ENCODE measurements at regions not wholly inside any gene's neighbourhood (a gene's known extent, or its start where the extent isn't known, plus 50 kb on each side); places are given as distances from the start of the nearest gene placed in this dataset.

GRCh38 chr7:19984231-19984632 lies 210.8 kb upstream of the TMEM196 start:
- Histone ChIP-seq H3K9me2 (ENCODE audit: insufficient read depth, low read length) (no peaks in the 10 kb centered on the region), H3K27ac (ENCODE audit: low read length) (no peak overlapping the region), H3K4me2 (ENCODE audit: low read length) (no peak overlapping the region), H3K9me3 (ENCODE audit: low read length) (no peaks in the 10 kb centered on the region), H3K36me3 (ENCODE audit: insufficient read depth, low read length) (no peaks in the 10 kb centered on the region), H3K27me3 (ENCODE audit: insufficient read depth, low read depth, low read length) (no peaks in the 10 kb centered on the region), H2AFZ (ENCODE audit: low read depth, low read length) (no peak overlapping the region), H3K79me2 (replicated peaks; ENCODE audit: insufficient read depth, low read length) (no peaks in the 10 kb centered on the region), H4K20me1 (ENCODE audit: insufficient read depth) (no peaks in the 10 kb centered on the region), H3K4me3 (ENCODE audit: low read length) (no peak overlapping the region), H3K9ac (ENCODE audit: low read length) (no peak overlapping the region), H3F3A (ENCODE audit: insufficient read depth, low read length, poor library complexity, severe bottlenecking) (no peaks in the 10 kb centered on the region)
- no peak for TF ChIP-seq EP300 (conservative IDR thresholded peaks at IDR 0.05; ENCODE audit: poor library complexity, severe bottlenecking)
- TF ChIP-seq CTCF (IDR thresholded peaks at IDR 0.05; ENCODE audit: poor library complexity, severe bottlenecking): no peak

GRCh38 chr7:19982841-19983835 lies 209.7 kb upstream of the TMEM196 start:
- H3K27ac ChIP-seq (ENCODE audit: low read length): no peak overlapping the region

GRCh38 chr7:19973581-19973980 lies 200.2 kb upstream of the TMEM196 start:
- no peaks in the 10 kb centered on the region for H3K27me3 ChIP-seq (ENCODE audit: insufficient read depth, low read depth, low read length)
- no peak overlapping the region for H3K4me2 ChIP-seq (ENCODE audit: low read length)
- H3K79me2 ChIP-seq (replicated peaks; ENCODE audit: insufficient read depth, low read length): no peaks in the 10 kb centered on the region
- no peak overlapping the region for H3K4me3 ChIP-seq (ENCODE audit: low read length)
- no peak overlapping the region for H3K9ac ChIP-seq (ENCODE audit: low read length)
- no peaks in the 10 kb centered on the region for H3K36me3 ChIP-seq (ENCODE audit: insufficient read depth, low read length)
- H3K9me3 ChIP-seq (ENCODE audit: low read length): no peaks in the 10 kb centered on the region
- H3K27ac ChIP-seq (ENCODE audit: low read length): no peak overlapping the region
- no peaks in the 10 kb centered on the region for H3F3A ChIP-seq (ENCODE audit: insufficient read depth, low read length, poor library complexity, severe bottlenecking)
- H3K9me2 ChIP-seq (ENCODE audit: insufficient read depth, low read length): no peaks in the 10 kb centered on the region
- no peak overlapping the region for H2AFZ ChIP-seq (ENCODE audit: low read depth, low read length)
- no peaks in the 10 kb centered on the region for H4K20me1 ChIP-seq (ENCODE audit: insufficient read depth)
- TF ChIP-seq RAD21 (conservative IDR thresholded peaks at IDR 0.05) (no peak), SMC3 (conservative IDR thresholded peaks at IDR 0.05; ENCODE audit: poor library complexity) (no peak), MXI1 (conservative IDR thresholded peaks at IDR 0.05; ENCODE audit: poor library complexity, severe bottlenecking) (no peak), EP300 (conservative IDR thresholded peaks at IDR 0.05; ENCODE audit: poor library complexity, severe bottlenecking) (no peak), EZH2 (IDR thresholded peaks at IDR 0.05; ENCODE audit: borderline replicate concordance, insufficient read depth, low read length, poor library complexity, severe bottlenecking) (no peak), CTCF (IDR thresholded peaks at IDR 0.05; ENCODE audit: poor library complexity, severe bottlenecking) (no peak)

More at GRCh38 chr7:19982841-19983835, 209.7 kb upstream of the TMEM196 start:
- no peaks in the 10 kb centered on the region for H3K9me2 ChIP-seq (ENCODE audit: insufficient read depth, low read length)
- no peaks in the 10 kb centered on the region for H4K20me1 ChIP-seq (ENCODE audit: insufficient read depth)
- no peaks in the 10 kb centered on the region for H3K79me2 ChIP-seq (replicated peaks; ENCODE audit: insufficient read depth, low read length)
- H3F3A ChIP-seq (ENCODE audit: insufficient read depth, low read length, poor library complexity, severe bottlenecking): no peaks in the 10 kb centered on the region
- no peaks in the 10 kb centered on the region for H3K36me3 ChIP-seq (ENCODE audit: insufficient read depth, low read length)
- H3K4me3 ChIP-seq (ENCODE audit: low read length): no peak overlapping the region
- no peak overlapping the region for H2AFZ ChIP-seq (ENCODE audit: low read depth, low read length)
- no peaks in the 10 kb centered on the region for H3K9me3 ChIP-seq (ENCODE audit: low read length)
- H3K27me3 ChIP-seq (ENCODE audit: insufficient read depth, low read depth, low read length): no peaks in the 10 kb centered on the region
- no peak overlapping the region for H3K4me2 ChIP-seq (ENCODE audit: low read length)
- H3K9ac ChIP-seq (ENCODE audit: low read length): no peak overlapping the region
- TF ChIP-seq CTCF (IDR thresholded peaks at IDR 0.05; ENCODE audit: poor library complexity, severe bottlenecking) (peak; percentile 39), RAD21 (conservative IDR thresholded peaks at IDR 0.05) (peak; percentile 55), SMC3 (conservative IDR thresholded peaks at IDR 0.05; ENCODE audit: poor library complexity) (peak; percentile 48), EZH2 (IDR thresholded peaks at IDR 0.05; ENCODE audit: borderline replicate concordance, insufficient read depth, low read length, poor library complexity, severe bottlenecking) (no peak)

All from neural cell (in vitro differentiated cells).